ENCODE measurements at regions not wholly inside any gene's neighbourhood (a gene's known extent, or its start where the extent isn't known, plus 50 kb on each side); places are given as distances from the start of the nearest gene placed in this dataset.

DNA sequence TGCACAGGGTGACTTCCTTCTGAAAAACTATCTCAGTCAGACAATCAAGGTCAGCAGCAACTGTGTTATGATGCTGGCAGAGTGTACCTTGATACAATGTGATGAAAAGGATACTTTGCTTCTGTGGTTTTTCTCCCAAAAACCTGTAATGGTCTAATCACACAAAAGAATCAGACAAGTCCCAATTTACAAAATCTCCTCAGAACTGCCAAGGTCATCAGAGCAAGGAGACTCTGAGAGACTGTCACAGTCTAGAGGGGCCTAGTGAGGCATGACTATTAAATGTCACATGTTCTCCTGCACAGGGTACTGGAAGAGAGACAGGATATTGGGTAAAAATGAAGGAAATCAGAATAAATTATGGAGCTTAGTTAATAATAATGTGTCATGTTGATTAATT, 185.4 kb downstream of the ST6GAL2 start:
- DNase-seq (no peak), ATAC-seq (no peak)
- intact Hi-C loops (cut with DNase I, micrococcal nuclease): no loop called here

- peak; percentile 95 for ATAC-seq
- intact Hi-C loops (cut with DNase I, micrococcal nuclease): no loop called here
- DNase-seq: peak; percentile 40 to 63
Observed at GRCh38 chr2:106701203-106702022, 184.6 kb downstream of the ST6GAL2 start.

DNA sequence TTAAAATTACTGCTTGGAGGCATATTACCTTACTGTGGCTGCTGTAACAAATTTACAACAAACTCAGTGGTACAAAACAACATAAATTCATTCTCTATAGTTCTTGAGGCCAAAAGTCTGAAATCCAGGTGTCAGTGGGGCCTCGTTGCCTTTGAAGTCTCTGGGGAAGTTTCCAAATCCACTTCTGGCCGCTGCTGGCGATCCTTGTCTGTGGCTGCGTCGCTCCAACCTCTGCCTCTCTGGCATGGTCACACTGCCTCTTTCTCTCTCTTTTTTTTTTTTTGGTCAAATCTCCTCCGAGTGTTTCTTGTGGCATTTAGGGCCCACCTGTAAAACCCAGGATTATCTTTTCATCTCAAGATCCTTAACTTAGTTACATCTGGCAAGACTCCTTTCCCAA, 182.8 kb downstream of the ST6GAL2 start:
- DNase-seq: peak in 1 of 2 donors; percentile 8
- intact Hi-C loops (cut with DNase I, micrococcal nuclease): no loop called here

GRCh38 chr2:106704798-106705197, 181.2 kb downstream of the ST6GAL2 start:
- intact Hi-C loops (cut with DNase I, micrococcal nuclease): no loop called here
- DNase-seq (no peak), ATAC-seq (no peak)

More for the DNA sequence above, 182.8 kb downstream of the ST6GAL2 start:
- ATAC-seq: peak; percentile 7

DNA sequence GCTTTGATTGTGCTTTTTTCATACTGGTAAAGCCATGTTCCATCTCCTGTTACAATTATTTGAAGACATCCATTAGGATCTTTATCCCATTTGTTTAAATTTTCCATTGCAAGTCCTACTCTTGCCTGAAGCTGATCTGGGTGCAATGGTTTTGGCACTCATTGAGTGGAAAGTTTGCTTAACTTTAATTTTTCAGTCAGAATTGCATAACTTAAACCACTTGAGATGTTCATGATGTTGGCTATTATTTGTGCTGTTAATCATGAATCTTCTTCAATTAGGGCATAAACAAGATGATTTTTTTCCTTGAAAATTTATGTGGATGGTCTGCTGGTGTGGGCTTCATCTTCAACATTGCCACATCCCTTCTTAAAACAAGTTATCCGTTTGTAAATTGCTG, 180.1 kb downstream of the ST6GAL2 start:
- intact Hi-C loops (cut with DNase I, micrococcal nuclease): no loop called here
- no peak for ATAC-seq
- no peak for DNase-seq

DNA sequence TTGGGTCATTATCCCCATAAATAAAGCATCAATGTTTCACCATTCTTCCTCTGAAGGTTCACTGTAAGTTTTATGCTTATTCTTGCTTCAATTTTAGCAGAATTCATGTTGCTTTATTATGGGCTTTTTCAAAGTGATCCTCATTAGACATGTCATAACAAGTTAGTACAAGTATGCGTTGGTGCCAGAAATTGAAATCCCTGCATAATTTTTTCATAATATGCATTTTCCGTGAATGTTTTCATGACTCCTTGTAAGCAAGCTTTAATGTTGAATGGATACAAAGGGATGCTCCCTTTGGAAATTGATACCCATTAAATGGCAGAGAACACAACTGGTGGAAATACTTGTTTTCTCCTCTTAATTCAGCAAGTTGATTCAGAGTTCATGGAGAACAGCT, 179.7 kb downstream of the ST6GAL2 start:
- intact Hi-C loops (cut with DNase I, micrococcal nuclease): no loop called here
- no peak for DNase-seq
- ATAC-seq: no peak

- intact Hi-C loops (cut with DNase I, micrococcal nuclease): no loop called here
- DNase-seq (no peak), ATAC-seq (peak; percentile 66)
Observed at GRCh38 chr2:106708209-106708608, 177.8 kb downstream of the ST6GAL2 start.

GRCh38 chr2:106709229-106709628, 176.7 kb downstream of the ST6GAL2 start:
- ATAC-seq (peak; percentile 58), DNase-seq (no peak)
- intact Hi-C loops (cut with DNase I, micrococcal nuclease): no loop called here

DNA sequence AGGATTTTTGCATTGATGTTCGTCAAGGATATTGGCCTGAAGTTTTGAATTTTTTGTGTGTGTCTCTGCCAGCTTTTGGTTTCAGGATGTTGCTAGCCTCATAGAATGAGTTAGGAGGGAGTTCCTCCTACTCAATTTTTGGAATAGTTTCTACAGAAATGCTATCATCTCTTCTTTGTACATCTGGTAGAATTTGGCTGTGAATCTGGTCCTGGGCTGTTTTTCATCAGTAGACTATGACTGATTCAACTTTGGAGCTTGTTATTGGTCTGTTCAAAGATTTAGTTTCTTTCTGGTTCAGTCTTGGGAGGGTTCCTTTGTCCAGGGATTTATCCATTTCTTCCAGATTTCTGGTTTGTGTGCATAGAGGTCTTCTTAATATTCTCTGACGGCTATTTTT, 166.7 kb downstream of the ST6GAL2 start:
- ATAC-seq (no peak), DNase-seq (no peak)
- intact Hi-C loops (cut with DNase I, micrococcal nuclease): no loop called here

DNA sequence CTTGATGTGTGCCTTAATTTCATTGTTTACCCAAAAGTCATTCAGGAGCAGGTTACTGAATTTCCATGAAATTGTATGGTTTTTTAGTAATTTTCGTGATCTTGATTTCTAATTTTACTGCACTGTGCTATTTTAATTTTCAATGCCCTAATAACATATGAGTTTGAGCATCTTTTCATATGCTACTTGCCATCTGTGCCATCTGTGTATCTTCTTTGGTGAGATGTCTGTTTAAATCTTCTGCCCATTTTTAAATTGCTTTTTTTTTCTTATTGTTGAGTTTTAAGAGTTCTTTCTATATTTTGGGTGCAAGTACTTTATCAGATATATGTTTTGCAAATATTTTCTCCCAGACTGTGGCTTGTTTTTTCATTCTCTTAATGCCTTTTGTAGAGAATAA, 165.9 kb downstream of the ST6GAL2 start:
- intact Hi-C loops (cut with DNase I, micrococcal nuclease): no loop called here
- DNase-seq (no peak), ATAC-seq (no peak)

DNA sequence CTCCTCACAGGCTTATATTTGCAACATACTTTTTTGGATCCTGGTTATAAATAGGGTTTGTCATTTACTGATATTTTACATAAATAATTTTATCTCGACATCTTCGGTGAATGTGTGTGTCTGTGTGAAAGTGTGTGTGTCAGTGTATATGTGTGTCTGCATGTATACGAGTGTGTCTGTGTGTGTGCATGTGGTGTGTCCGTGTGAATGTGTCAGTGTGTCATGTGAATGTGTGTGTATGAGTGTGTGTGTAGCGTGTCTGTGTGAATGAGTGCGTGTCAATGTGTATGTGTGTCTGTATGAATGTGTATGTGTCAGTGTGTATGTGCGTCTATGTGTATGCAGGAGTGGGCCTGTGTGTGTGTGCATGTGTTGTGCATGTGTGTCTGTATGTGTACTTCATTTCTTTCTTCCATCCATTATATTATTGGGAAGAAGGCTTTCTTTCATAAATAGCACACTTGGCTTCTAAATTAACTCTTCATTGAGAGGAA, 161.6 kb downstream of the ST6GAL2 start:
- DNase-seq: no peak
- intact Hi-C loops (cut with DNase I, micrococcal nuclease): no loop called here

DNA sequence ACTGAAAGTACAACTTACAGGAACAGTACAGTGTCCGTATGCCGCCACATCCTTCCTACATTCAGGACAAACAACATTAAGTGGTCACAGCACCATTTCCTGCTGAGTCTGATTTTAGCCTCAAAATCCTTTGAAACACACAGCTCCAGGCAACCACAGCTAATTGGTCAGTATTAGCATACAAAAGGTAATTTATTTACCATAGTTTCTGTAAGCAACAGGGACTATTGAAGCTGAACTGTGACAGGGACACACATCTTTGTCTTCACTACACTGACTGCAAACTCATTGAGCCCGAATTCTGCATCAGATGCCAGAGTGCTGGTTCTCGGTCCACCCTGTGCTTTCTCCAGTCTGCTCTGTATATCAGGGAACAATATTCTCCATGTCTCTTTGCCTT, 151.8 kb downstream of the ST6GAL2 start:
- no peak for DNase-seq
- ATAC-seq: no peak
- intact Hi-C loops (cut with DNase I, micrococcal nuclease): no loop called here

More for the DNA sequence above, 161.6 kb downstream of the ST6GAL2 start:
- no peak for ATAC-seq

GRCh38 chr2:106735807-106736206, 150.2 kb downstream of the ST6GAL2 start:
- ATAC-seq (no peak), DNase-seq (no peak)
- intact Hi-C loops (cut with DNase I, micrococcal nuclease): no loop called here

GRCh38 chr2:106736221-106736620, 149.7 kb downstream of the ST6GAL2 start:
- DNase-seq: no peak
- intact Hi-C loops (cut with DNase I, micrococcal nuclease): no loop called here
- ATAC-seq: no peak

DNA sequence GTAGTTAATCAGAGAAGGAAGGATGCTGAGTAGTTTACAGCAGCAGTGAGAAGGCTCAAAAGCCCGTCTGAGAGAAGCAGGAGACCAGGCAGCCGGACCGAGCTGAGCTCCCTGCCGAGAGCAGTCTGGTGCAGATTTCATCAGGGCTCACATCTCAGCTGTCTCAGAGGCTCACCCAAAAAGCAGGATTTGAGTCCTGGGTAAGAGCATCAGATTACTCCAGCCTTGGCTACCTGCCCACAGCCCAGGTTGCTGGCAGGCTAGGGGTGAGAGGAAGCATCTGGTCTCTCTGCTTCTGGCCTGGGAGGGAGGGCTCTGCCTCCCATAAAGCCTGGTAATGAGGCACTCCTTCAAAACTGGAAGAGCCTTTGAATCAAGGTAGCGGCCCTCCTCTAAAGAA, 140.5 kb downstream of the ST6GAL2 start:
- DNase-seq (peak in 1 of 2 donors; percentile 6), ATAC-seq (no peak)
- intact Hi-C loops (cut with DNase I, micrococcal nuclease): no loop called here

- intact Hi-C loops (cut with DNase I, micrococcal nuclease): no loop called here
- ATAC-seq: no peak
- no peak for DNase-seq
Observed at GRCh38 chr2:106749823-106750222, 136.1 kb downstream of the ST6GAL2 start.
